GM20000 (cell line): ENCODE measurements at regions not wholly inside any gene's neighbourhood (a gene's known extent, or its start where the extent isn't known, plus 50 kb on each side); places are given as distances from the start of the nearest gene placed in this dataset.
"Not testable (repeated sequence)": the region's sequence is repeated elsewhere in the genome, so short reads cannot be mapped to it uniquely, and the experiment has no call there.

Experiments used
- DNase-seq: peaks from one replicate; pipeline ENCODE4 v3.0.0; 2012; ENCODE audit warnings: low spot score
- CTCF ChIP-seq: IDR thresholded peaks from 2 replicates; pipeline ENCODE4 v1.5.1; 2012; ENCODE audit warnings: mild to moderate bottlenecking, control low read depth; ENCODE audit errors: extremely low read depth, missing control alignments

- no peak for TF ChIP-seq CTCF
- DNase-seq = no peak
These were observed 103.2 kb downstream of the CXCL12 start for GRCh38 chr10:44281662-44282061.

GRCh38 chr10:44281089-44281613, 103.7 kb downstream of the CXCL12 start:
- DNase-seq = no peak
- TF ChIP-seq CTCF = no peak

GRCh38 chr10:44280226-44281014, 104.5 kb downstream of the CXCL12 start:
- TF ChIP-seq CTCF = no peak
- no peak for DNase-seq

DNA sequence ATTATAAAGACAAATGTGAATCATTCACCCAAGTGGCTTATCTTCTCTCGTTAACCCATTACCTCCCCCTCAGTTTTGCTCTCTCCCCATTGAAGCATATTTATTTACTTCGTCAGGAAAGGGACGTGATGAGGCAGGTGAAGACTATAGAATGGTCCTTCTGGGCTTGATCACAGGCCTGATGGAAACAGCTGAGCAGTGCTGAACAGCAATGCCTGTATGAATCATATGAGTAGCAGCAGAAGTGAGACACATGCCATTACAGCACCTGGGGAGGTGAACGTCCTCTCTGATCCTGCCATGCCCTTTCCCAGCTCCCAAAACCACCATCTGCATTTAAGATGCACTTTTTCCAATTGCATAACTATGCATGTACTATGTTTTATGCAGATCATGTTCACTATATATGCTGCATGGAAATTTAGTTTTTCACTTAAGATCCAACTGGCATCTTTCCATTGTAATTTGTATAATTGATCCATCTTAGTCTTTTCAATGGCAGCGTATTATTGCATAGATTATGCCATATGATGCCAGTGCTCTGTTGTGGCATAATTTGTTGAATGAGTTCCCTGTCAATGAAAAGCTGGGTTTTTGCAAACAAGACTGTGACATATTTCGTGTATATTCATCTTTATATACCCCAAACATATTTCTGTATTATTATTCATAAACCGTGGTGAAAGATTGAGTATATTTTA, 105.3 kb downstream of the CXCL12 start:
- no peak for TF ChIP-seq CTCF
- no peak for DNase-seq

DNA sequence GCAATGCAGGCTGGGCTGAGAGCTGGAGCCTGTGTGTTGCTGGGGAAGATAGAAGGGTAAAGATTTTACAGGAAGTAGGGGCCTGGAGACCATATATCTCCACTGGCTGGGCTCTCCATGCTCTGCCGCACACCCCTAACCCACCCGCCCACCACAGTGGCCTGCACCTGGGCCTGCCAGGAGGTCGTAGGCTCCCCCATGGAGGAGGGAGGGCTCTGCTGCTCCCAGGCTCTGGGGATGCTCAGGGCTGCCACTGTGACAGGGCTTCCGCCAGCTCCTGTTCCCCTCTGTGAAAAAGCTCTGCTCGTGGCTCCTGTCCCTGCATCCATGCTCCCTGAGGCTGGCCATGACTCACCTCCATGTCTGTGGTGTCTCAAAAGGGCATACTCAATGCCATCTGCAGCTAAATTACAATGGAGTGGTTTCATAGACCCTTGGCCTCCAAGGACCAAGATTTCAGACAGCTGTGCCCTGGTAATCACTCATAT, 106.0 kb downstream of the CXCL12 start:
- no peak for DNase-seq
- no peak for TF ChIP-seq CTCF

- DNase-seq = not testable (repeated sequence)
These were observed 116.4 kb downstream of the CXCL12 start for GRCh38 chr10:44268435-44268948.

DNA sequence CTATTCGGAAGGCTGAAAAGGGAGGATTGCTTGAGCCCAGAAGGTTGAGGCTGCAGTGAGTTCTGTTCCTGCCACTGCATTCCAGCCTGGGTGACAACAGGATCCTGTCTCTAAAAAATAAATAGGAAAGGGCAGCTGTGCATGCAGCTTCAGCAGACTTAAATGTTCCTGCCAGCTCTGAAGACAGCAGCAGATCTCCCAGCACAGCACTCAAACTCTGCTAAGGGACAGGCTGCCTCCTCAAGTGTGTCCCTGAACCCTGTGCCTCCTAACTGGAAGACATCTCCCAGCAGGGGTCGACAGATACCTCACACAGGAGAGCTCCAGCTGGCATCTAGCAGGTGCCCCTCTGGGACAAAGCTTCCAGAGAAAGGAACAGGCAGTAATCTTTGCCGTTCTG, 117.9 kb downstream of the CXCL12 start:
- DNase-seq = no peak
- no peak for TF ChIP-seq CTCF
